ENCODE measurements at regions not wholly inside any gene's neighbourhood (a gene's known extent, or its start where the extent isn't known, plus 50 kb on each side); places are given as distances from the start of the nearest gene placed in this dataset.

DNA sequence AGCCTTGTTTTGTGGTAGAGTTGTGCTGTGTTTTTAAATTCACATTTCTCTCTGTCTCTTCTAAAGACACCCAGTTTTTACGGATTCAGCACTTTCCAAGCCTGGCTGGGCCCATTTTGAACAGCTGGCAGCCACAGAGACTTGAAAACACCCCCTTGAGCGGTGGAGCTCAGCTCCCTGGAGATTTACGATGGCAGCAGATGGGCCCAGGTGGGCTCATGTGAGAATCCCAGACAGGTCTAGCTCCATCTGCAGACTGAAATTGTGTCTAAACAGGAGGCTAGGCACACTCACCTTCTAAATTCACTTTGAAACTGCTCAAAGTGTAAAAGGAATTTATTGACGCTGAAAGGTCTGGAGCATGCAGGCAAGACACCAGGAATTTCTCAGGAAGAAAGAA is 232.0 kb upstream of the HES1 start:
- TF ChIP-seq EZH2 (IDR thresholded peaks at IDR 0.05; ENCODE audit: low read length) = no peak
- no peak for TF ChIP-seq CTCF (optimal IDR thresholded peaks at IDR 0.05 in 1 of 3, IDR thresholded peaks at IDR 0.05 in 1 of 3, conservative IDR thresholded peaks at IDR 0.05 in 1 of 3; ENCODE audit: extremely low read depth in 1 of 3, insufficient read depth in 2 of 3, low read length in 3 of 3)

Data from keratinocyte (primary cell).